GM21360 (cell line): ENCODE measurements at regions not wholly inside any gene's neighbourhood (a gene's known extent, or its start where the extent isn't known, plus 50 kb on each side); places are given as distances from the start of the nearest gene placed in this dataset.
"Not testable (repeated sequence)": the region's sequence is repeated elsewhere in the genome, so short reads cannot be mapped to it uniquely, and the experiment has no call there.

Experiments used
- ATAC-seq: cut with Tn5 transposase; IDR thresholded peaks from one replicate; pipeline ENCODE4 v1.9.1; 2021; ENCODE audit warnings: mild to moderate bottlenecking, moderate library complexity; ENCODE audit not compliant: unreplicated experiment

GRCh38 chr10:108327706-108328105, 1163.2 kb upstream of the SORCS1 start:
- ATAC-seq: no peak

DNA sequence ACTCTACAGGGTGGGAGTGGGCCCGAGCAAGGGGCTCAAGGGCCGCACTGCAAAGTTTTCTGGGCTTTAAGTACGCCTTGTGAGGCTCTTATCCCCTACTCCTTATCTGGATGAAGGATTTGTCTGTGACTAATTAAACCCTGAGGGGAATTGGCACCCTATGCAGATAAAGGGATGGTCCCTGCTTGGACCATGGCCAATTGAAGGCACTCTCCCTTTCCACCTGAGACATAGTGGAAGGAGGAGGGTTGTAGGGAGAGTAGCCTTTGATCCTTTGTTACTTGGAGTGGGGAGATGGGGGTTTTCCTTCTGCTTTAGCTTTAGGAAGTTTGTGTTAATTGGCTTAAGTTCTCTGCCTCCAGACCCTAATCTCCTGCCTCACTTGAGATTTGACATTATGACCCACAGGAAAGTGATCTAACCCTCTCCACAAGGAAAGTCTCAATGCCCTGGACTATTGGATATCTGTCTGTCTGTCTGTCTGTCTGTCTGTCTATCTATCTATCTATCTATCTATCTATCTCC, 1158.8 kb upstream of the SORCS1 start:
- no peak for ATAC-seq

GRCh38 chr10:108319434-108320222, 1155.1 kb upstream of the SORCS1 start:
- no peak for ATAC-seq

- ATAC-seq: not testable (repeated sequence)
Measured at GRCh38 chr10:108315636-108316035, 1151.1 kb upstream of the SORCS1 start.

- no peak for ATAC-seq
Measured at GRCh38 chr10:108307925-108308312, 1143.4 kb upstream of the SORCS1 start.

DNA sequence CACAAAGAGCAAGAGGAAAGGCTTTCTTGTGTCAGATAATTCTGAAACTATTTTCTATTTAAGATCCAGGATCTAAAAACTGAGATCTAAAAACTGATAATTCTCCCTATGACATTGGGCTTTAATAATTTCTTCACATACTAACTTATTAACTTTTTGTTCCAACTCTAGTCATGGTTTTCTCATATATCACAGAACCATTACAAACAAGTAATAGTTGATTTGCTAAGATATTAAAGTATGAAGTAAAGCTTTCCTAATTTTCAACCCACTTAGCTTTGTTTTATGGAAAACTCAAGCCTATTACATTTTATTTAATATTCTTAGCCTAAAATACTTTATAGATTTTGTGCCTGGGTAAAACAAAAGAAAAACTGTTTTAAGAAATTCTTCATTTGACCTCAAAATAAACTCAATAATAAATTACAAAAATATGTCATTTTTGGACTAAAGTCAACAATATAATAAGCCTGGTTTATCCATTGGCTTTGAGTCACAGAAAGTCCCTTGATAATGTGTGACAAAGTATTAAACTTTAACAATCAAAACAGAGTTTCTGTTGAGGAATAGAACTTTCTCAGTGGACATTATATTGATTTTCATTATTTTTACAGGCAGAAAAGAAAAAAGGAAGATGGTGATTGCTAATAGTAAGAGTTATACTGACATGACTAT, 1142.9 kb upstream of the SORCS1 start:
- ATAC-seq: no peak

- ATAC-seq: peak; percentile 70
Measured at GRCh38 chr10:108303149-108303548, 1138.6 kb upstream of the SORCS1 start.

GRCh38 chr10:108301002-108301401, 1136.5 kb upstream of the SORCS1 start:
- no peak for ATAC-seq

- ATAC-seq: no peak
Measured at GRCh38 chr10:108290823-108291222, 1126.3 kb upstream of the SORCS1 start.

DNA sequence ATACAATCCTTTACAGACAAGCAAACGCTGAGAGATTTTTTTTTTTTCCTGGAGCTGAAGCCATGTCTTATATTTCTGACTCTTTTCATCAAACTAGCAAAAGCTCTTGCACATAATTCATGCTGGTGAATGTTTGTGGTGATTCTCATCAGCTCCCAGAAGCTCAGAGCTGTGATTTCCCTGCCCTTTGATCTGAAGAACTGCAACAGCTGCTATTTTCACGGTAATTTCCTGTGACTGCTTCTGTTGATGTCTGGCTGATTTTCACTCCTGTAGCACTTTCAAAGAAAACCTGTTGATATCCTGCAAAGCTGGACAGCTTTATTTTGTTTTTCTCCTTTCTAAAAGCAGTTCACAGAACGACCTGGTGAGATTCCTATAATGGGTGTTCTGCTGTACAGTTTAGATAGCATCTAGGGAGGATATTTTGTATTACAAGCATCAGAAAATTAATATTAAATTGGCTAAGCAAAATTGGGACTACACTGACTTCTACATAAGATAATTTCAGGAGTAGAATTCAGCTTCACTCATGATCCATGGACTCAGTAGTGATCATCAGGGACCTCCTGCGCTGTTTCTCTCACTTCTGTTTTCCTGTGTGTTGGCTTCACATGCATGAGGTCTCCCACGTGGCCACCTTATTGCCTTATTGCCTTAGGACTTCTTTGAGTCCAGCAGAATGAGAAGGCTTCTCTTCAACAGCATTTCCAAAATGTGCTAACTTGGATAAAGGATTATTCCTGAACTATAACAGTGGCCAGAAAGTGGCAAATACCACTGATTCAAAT, 1111.6 kb upstream of the SORCS1 start:
- no peak for ATAC-seq

GRCh38 chr10:108260383-108260906, 1095.9 kb upstream of the SORCS1 start:
- ATAC-seq: no peak

DNA sequence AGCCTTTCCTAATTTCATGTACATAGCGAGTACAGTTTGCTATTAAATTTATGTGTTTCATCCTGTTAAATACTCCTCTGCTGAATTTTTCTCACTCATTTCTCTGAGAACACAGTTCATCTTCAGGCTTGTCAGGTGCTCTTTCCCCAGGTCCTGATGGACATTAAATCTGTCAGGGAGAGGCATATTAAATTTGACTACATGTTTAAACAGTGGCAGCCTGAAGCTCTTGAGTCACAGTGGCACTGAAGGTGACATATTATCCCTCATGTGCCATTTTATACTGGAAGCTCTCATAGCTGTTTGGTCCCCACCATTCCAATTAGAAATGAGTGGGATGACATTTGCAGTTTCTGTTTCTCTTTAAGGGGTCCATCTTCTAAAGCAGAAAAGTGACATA, 1089.6 kb upstream of the SORCS1 start:
- ATAC-seq: no peak

DNA sequence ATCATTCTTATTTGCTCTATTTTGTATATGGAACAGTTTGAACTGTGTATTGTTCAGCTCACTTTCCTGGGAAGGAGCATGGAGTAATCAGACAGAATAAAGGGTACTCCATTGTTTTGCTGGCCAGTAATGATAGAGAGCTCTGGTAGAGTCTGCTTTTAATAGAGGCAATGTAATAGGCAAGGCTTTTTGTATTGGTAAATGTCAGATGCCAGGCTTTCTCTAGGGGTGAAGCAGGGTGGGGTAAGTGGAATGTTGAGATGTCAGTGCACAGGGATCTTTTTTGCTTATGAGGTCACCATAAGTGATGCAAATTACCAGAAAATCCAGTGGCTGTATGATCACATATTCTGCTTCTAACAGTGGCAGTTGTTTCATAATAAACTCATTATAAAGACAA, 1088.3 kb upstream of the SORCS1 start:
- ATAC-seq: no peak

GRCh38 chr10:108250936-108251620, 1086.6 kb upstream of the SORCS1 start:
- ATAC-seq: no peak

DNA sequence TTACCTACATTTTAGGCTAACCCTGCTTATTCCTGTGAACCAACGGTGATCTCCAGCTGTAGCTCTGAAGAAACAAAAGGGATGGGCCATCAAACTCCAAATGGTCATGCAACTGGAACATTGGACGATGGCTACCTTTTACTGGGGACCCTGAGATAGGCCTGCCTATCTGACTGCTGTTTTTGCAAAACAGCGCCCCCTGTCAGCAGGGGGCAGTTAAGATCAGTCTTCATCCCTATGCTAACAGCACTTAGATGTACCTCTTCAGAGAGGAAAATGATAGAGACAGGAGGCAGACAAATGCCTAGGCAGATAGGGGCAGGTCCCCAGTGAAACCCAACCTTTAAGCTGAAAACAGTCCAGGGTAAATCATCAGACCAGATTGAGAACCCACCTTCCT, 1085.4 kb upstream of the SORCS1 start:
- ATAC-seq: no peak

DNA sequence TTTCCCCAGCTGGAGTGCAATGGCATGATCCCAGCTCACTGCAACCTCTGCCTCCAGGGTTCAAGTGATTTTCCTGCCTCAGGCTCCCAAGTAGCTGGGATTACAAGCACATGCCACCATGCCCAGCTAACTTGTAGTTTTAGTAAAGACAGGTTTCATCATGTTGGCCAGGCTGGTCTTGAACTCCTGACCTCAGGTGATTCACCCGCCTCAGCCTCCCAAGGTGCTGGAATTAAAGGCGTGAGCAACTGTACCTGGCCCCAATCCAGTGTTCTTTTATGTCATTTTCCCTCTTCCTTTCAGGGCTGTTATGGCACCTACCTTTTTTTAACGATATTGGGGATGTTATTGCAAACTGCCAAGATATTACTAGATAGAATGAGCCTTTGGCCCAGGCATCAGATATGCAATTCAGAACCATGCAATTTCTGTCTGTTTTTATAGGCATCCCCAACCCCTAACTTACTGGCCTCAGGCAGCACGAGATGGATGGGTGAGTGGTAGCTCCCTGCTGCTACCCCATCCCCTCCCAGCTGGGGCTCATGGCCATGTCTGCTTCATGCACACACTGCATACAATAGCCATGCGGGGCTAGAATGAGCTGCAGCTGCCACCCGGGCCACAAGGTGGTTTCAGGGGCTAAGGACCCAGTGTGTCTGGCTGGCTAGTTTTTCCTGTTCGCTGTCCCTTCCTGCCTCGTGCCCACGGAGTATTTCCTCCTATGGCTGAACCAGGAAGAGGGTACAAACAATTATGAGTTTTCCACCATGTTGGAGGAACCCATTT, 1080.1 kb upstream of the SORCS1 start:
- ATAC-seq: no peak

DNA sequence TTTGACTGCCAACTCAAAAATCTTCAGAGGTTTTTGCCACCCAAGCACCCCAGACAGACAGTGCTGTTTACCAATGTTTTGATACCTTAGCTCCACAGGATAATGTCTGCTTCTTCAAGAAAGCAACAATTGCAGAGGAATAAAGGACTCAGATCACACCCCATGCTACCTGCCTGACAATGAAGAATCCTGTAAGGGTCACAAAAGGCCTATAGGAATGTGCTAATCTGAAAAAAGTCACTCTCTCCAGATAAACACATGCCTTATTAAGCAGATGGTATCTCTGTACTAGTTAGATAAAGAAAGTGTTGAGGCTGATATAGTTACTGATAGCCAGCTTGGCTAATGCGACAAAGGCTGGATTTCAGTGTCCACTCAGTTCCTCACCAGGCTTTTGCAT, 1076.7 kb upstream of the SORCS1 start:
- no peak for ATAC-seq

DNA sequence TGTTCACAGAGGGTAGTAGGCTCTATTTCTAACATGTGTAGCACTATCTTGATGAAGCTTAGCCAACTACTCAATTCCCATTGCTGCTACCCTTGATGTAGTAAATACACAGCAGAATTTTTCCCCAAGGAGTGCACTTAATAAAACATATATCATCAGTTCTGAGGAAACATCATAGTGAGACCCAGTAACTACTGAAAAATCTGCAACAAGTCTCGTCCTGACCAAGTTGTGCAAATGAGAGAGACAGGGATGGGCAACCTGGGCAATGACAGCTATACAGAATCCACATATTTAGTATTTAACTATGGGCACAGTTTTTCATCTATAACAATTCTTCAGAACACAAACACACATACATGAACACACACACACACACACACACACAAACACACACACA, 1073.8 kb upstream of the SORCS1 start:
- ATAC-seq: no peak

GRCh38 chr10:108230478-108231170, 1066.1 kb upstream of the SORCS1 start:
- ATAC-seq: no peak
